K562 (cell line): ENCODE measurements at regions not wholly inside any gene's neighbourhood (a gene's known extent, or its start where the extent isn't known, plus 50 kb on each side); places are given as distances from the start of the nearest gene placed in this dataset.

Experiments
- ATAC-seq: fragments of 200-7000 bp; cut with Tn5 transposase; 3 replicates; pipeline ENCODE4 v1.9.1; 2020; ENCODE audit warnings: moderate library complexity
- BruUV-seq: library from RNA; stranded (reverse); fragments of 400-500 nt; replicated peaks from 2 replicates; lab custom pipeline; 2021; lab: Mats Ljungman, UMichigan
- CTCF ChIA-PET: fragments of 300-600 bp; formaldehyde crosslinking; extraction: SDS; loops from one replicate; lab custom pipeline; 2021; ENCODE audit warnings: low intra/inter-chr PET ratio; lab: Yijun Ruan, JAX
- POLR2A ChIA-PET: fragments of 300-600, 350-650 bp; sonication (Branson Sonifier 250); formaldehyde crosslinking; extraction: SDS; loops from one replicate; lab custom pipeline; 2021; ENCODE audit warnings: antibody characterized with exemption, inconsistent platforms; lab: Yijun Ruan, JAX
- DNase-seq, 4 experiments: peaks; one replicate each; pipeline versions ENCODE4 v3.0.0 to v3.0.0-alpha.2; 2011 to 2018; ENCODE audit warnings: low spot score in 3 of 4, mixed read lengths in 3 of 4; ENCODE audit errors: extremely low read depth in 1 of 4
- FAIRE-seq: peaks from 2 replicates; lab custom pipeline; 2011; peaks lifted over from hg19 to GRCh38; lab: Jason Lieb, UNC
- H2AFZ ChIP-seq: 2 replicates; pipeline ENCODE4 v1.6.0; 2011; ENCODE audit warnings: low read depth, low read length, control low read depth, inconsistent platforms
- H3K27ac ChIP-seq: fragments of 200-600 bp; 3 replicates; pipeline ENCODE4 v1.8.0; 2011; ENCODE audit warnings: low read depth, mild to moderate bottlenecking, control low read depth, inconsistent platforms, low read length, moderate library complexity, mixed read lengths; ENCODE audit errors: extremely low read depth
- H3K27me3 ChIP-seq, 2 experiments: fragments of 300-600 bp in 1 of 2; 2 replicates in 1 of 2; 3 replicates in 1 of 2; pipeline versions ENCODE4 v1.6.0 to v1.8.0; 2011; ENCODE audit warnings: inconsistent platforms in 2 of 2, low read length in 2 of 2, mild to moderate bottlenecking in 1 of 2, mixed read lengths in 1 of 2, moderate library complexity in 1 of 2; ENCODE audit not compliant: control insufficient read depth in 2 of 2, insufficient read depth in 2 of 2
- H3K36me3 ChIP-seq: fragments of 300-600 bp; 3 replicates; pipeline ENCODE4 v1.8.0; 2011; ENCODE audit warnings: mild to moderate bottlenecking, low read length, inconsistent platforms; ENCODE audit not compliant: control insufficient read depth, insufficient read depth
- H3K4me1 ChIP-seq, 2 experiments: fragments of 200-600 bp in 1 of 2; replicated peaks in 1 of 2; 2 replicates in 1 of 2; 3 replicates in 1 of 2; pipeline versions ENCODE4 v1.5.1 to v1.8.0; 2011; ENCODE audit warnings: inconsistent platforms in 2 of 2, low read length in 2 of 2, mild to moderate bottlenecking in 1 of 2, mixed read lengths in 1 of 2, moderate library complexity in 1 of 2; ENCODE audit not compliant: control insufficient read depth in 2 of 2, insufficient read depth in 2 of 2
- H3K4me2 ChIP-seq: 2 replicates; pipeline ENCODE4 v1.6.1; 2011; ENCODE audit warnings: low read length, control low read depth, inconsistent platforms, mixed read lengths; ENCODE audit not compliant: insufficient read depth
- H3K4me3 ChIP-seq: fragments of 200-600 bp; sonication (generic), shearing (Covaris generic); 2 replicates; pipeline ENCODE4 v1.5.1; 2016; ENCODE audit warnings: control low read depth, inconsistent platforms
- H3K79me2 ChIP-seq: fragments of 200-600 bp; 3 replicates; pipeline ENCODE4 v1.8.0; 2011; ENCODE audit warnings: low read length, inconsistent platforms; ENCODE audit not compliant: control insufficient read depth, insufficient read depth
- H3K9ac ChIP-seq, 2 experiments: 2 replicates each; pipeline versions ENCODE4 v1.6.0 to v1.6.1; 2011; ENCODE audit warnings: low read depth in 2 of 2, low read length in 2 of 2, control low read depth in 1 of 2, inconsistent platforms in 1 of 2, mild to moderate bottlenecking in 1 of 2, mixed read lengths in 1 of 2; ENCODE audit not compliant: insufficient read depth in 1 of 2
- H3K9me1 ChIP-seq: one replicate; pipeline ENCODE4 v1.6.0; 2011; ENCODE audit warnings: inconsistent platforms, mild to moderate bottlenecking, low read length, moderate library complexity; ENCODE audit not compliant: control insufficient read depth, insufficient read depth
- H3K9me3 ChIP-seq: replicated peaks from 2 replicates; pipeline ENCODE4 v1.5.1; 2011; ENCODE audit warnings: low read depth, low read length, inconsistent platforms; ENCODE audit not compliant: control insufficient read depth, insufficient read depth
- H4K20me1 ChIP-seq: replicated peaks from 2 replicates; pipeline ENCODE4 v1.6.1; 2011; ENCODE audit warnings: low read length, inconsistent platforms, mixed read lengths; ENCODE audit not compliant: control insufficient read depth, insufficient read depth
- BCOR ChIP-seq: fragments of 450-650 bp; IDR thresholded peaks from 2 replicates; pipeline ENCODE4 v1.6.1; 2016
- BRCA1 ChIP-seq, 2 experiments: fragments of 450-650 bp in 1 of 2; sonication (generic) in 1 of 2; formaldehyde crosslinking in 1 of 2; IDR thresholded peaks; 2 replicates each; pipeline versions ENCODE4 v1.5.0 to v1.6.1; 2017 to 2020; ENCODE audit warnings: mild to moderate bottlenecking in 1 of 2, missing genetic modification reagents in 1 of 2
- FOSL1 ChIP-seq: fragments of 200-800 bp; sonication (Bioruptor generic); conservative IDR thresholded peaks from 2 replicates; pipeline ENCODE4 v1.6.1; 2016; ENCODE audit warnings: missing genetic modification characterization, missing compliant biosample characterization
- FOXA1 ChIP-seq: fragments of 450-650 bp; IDR thresholded peaks from 2 replicates; pipeline ENCODE4 v1.6.1; 2016; ENCODE audit warnings: mild to moderate bottlenecking, borderline replicate concordance
- HDAC6 ChIP-seq: IDR thresholded peaks from 2 replicates; pipeline ENCODE4 v1.6.1; 2012; ENCODE audit warnings: low read depth, mild to moderate bottlenecking, control low read depth, inconsistent platforms, low read length, moderate library complexity
- HMGN3 ChIP-seq: IDR thresholded peaks from 2 replicates; pipeline ENCODE4 v1.6.1; 2011; ENCODE audit warnings: borderline replicate concordance, low read depth, mild to moderate bottlenecking, mixed read lengths, low read length; ENCODE audit not compliant: insufficient read length; ENCODE audit errors: extremely low read depth
- LARP7 ChIP-seq: fragments of 450-650 bp; IDR thresholded peaks from 2 replicates; pipeline ENCODE4 v1.6.1; 2016
- MAZ ChIP-seq, 2 experiments: fragments of 450-650 bp in 1 of 2; sonication (generic) in 1 of 2; formaldehyde crosslinking; IDR thresholded peaks in 1 of 2; conservative IDR thresholded peaks in 1 of 2; 2 replicates each; pipeline versions ENCODE4 v1.4.0 to v1.5.0; 2020; ENCODE audit warnings: mild to moderate bottlenecking in 1 of 2, missing genetic modification reagents in 1 of 2
- MYBL2 ChIP-seq, 2 experiments: fragments of 450-650 bp in 1 of 2; sonication (generic) in 1 of 2; formaldehyde crosslinking in 1 of 2; IDR thresholded peaks; 2 replicates each; pipeline versions ENCODE4 v1.6.1 to v1.8.1; 2017 to 2022; ENCODE audit warnings: borderline replicate concordance in 1 of 2, inconsistent platforms in 1 of 2, low read depth in 1 of 2, mild to moderate bottlenecking in 1 of 2, missing genetic modification reagents in 1 of 2, moderate library complexity in 1 of 2
- PYGO2 ChIP-seq: fragments of 450-650 bp; IDR thresholded peaks from 2 replicates; pipeline ENCODE4 v1.6.1; 2016; ENCODE audit warnings: mild to moderate bottlenecking, missing genetic modification characterization, moderate library complexity, missing compliant biosample characterization
- RAD21 ChIP-seq, 2 experiments: fragments of 250-450 bp in 1 of 2; fragments of 450-650 bp in 1 of 2; sonication (Bioruptor Pico) in 1 of 2; formaldehyde crosslinking in 1 of 2; IDR thresholded peaks in 1 of 2; conservative IDR thresholded peaks in 1 of 2; 2 replicates each; pipeline versions ENCODE4 v1.4.0 to v1.8.0; 2020 to 2022; ENCODE audit warnings: mild to moderate bottlenecking in 2 of 2, moderate library complexity in 1 of 2
- RBM25 ChIP-seq: fragments of 200-400 bp; formaldehyde crosslinking; IDR thresholded peaks from 2 replicates; pipeline ENCODE4 v1.6.1; 2018; ENCODE audit warnings: low read length, low read depth, moderate library complexity; ENCODE audit not compliant: severe bottlenecking
- ZEB2 ChIP-seq: fragments of 450-650 bp; IDR thresholded peaks from 2 replicates; pipeline ENCODE4 v1.6.1; 2016
- WGBS: fragments of 100-300 bp; shearing (Covaris generic); methylation state at CpG from one replicate; pipeline ENCODE4 v1.1.6; 2016; ENCODE audit warnings: low coverage, mixed read lengths; ENCODE audit not compliant: insufficient coverage; ENCODE audit errors: missing lambda C conversion rate; 5-methylcytosine and 5-hydroxymethylcytosine counted together
- in situ Hi-C: fragments of 300-500 bp; cut with MboI; formaldehyde crosslinking; loops from 4 replicates; pipeline ENCODE4 v1.15.0; 2018; ENCODE audit warnings: inconsistent platforms, mixed read lengths
- intact Hi-C: fragments of 100-400 bp; cut with micrococcal nuclease; formaldehyde crosslinking; loops from 2 replicates; pipeline ENCODE4 v1.14.2; 2022
- TF ChIP-seq, protein P1 (sequence below): IDR thresholded peaks from 2 replicates; pipeline ENCODE4 v1.6.1; 2011; ENCODE audit warnings: borderline replicate concordance, low read depth, mild to moderate bottlenecking, moderate library complexity, low read length; ENCODE audit not compliant: insufficient read depth, poor library complexity, severe bottlenecking
- TF ChIP-seq, protein P2 (sequence below): fragments of 250-450 bp; sonication (Bioruptor Pico); IDR thresholded peaks from 2 replicates; pipeline ENCODE4 v1.8.0; 2022; ENCODE audit warnings: inconsistent platforms, mild to moderate bottlenecking, moderate library complexity, borderline replicate concordance
- TF ChIP-seq, protein P3 (sequence below): fragments of 450-650 bp; conservative IDR thresholded peaks from 2 replicates; pipeline ENCODE4 v1.6.1; 2016; ENCODE audit warnings: missing genetic modification characterization, low read depth, mild to moderate bottlenecking, missing compliant biosample characterization, moderate library complexity
- TF ChIP-seq, protein P4 (sequence below): conservative IDR thresholded peaks from 2 replicates; pipeline ENCODE4 v1.6.1; 2011; ENCODE audit warnings: low read depth, mild to moderate bottlenecking, low read length; ENCODE audit not compliant: control insufficient read depth

DNA sequence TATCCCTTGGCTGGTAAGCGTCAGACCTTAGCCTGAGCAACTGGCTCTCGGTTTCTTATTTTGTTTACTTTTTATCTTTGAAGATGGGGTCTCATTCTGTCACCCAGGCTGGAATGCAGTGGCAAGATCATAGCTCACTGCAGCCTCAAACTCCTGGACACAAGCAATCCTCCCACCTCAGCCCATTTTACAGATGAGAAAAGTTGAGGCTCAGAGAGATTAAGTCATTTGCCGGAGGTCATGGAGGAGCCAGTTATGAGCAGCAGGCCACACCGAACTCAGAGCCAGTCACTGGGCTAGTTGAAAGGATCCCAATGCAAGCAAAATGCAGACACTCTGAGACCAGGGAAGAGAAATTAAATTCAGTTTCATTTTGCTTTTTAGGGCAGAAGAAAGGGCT is 293.6 kb downstream of the SHQ1 start:
- CTCF ChIA-PET, result no interaction called here
- Histone ChIP-seq H3K9ac (no peak overlapping the region), H2AFZ (no peak overlapping the region), H3K79me2 (no peaks in the 10 kb centered on the region), H3K27ac (no peak overlapping the region), H3K27me3 (no peaks in the 10 kb centered on the region), H3K4me1 (peaks cover 0 to 2% of the 10 kb centered on the region in 2 experiments; a peak in 3 of 5 replicates), H3K9me3 (no peaks in the 10 kb centered on the region), H3K9me1 (no peaks in the 10 kb centered on the region), H3K4me3 (no peak overlapping the region), H3K36me3 (no peaks in the 10 kb centered on the region), H4K20me1 (no peaks in the 10 kb centered on the region), H3K4me2 (no peak overlapping the region)
- in situ Hi-C loops (no loop called here), intact Hi-C loops (no loop called here)
- DNase-seq (no peak), ATAC-seq (no peak), FAIRE-seq (no peak)
- no TSS peak for BruUV-seq
- POLR2A ChIA-PET, result no interaction called here
- 20% methylated on average over 4 of the region's 4 CpGs for whole genome bisulfite sequencing
- TF ChIP-seq RAD21 (CRISPR knock-in tag; conservative IDR thresholded peaks at IDR 0.05 in 1 of 2, IDR thresholded peaks at IDR 0.05 in 1 of 2) (no peak), LARP7 (no peak), HMGN3 (no peak), FOSL1 (tag) (no peak), HDAC6 (no peak), MAZ (CRISPR knock-in tag; conservative IDR thresholded peaks at IDR 0.05 in 1 of 2, IDR thresholded peaks at IDR 0.05 in 1 of 2) (no peak), BRCA1 (IDR thresholded peaks at IDR 0.05) (no peak), BRCA1 (CRISPR knock-in tag; IDR thresholded peaks at IDR 0.05) (no peak), ZEB2 (no peak), BCOR (peak; percentile 82), RBM25 (peak; percentile 76), MYBL2 (IDR thresholded peaks at IDR 0.05; ENCODE audit: low read depth) (no peak), MYBL2 (CRISPR knock-in tag; IDR thresholded peaks at IDR 0.05; ENCODE audit: borderline replicate concordance) (no peak), FOXA1 (no peak), PYGO2 (no peak)
- TF ChIP-seq, protein P1, sequence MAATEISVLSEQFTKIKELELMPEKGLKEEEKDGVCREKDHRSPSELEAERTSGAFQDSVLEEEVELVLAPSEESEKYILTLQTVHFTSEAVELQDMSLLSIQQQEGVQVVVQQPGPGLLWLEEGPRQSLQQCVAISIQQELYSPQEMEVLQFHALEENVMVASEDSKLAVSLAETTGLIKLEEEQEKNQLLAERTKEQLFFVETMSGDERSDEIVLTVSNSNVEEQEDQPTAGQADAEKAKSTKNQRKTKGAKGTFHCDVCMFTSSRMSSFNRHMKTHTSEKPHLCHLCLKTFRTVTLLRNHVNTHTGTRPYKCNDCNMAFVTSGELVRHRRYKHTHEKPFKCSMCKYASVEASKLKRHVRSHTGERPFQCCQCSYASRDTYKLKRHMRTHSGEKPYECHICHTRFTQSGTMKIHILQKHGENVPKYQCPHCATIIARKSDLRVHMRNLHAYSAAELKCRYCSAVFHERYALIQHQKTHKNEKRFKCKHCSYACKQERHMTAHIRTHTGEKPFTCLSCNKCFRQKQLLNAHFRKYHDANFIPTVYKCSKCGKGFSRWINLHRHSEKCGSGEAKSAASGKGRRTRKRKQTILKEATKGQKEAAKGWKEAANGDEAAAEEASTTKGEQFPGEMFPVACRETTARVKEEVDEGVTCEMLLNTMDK, result no peak
- TF ChIP-seq, protein P2, sequence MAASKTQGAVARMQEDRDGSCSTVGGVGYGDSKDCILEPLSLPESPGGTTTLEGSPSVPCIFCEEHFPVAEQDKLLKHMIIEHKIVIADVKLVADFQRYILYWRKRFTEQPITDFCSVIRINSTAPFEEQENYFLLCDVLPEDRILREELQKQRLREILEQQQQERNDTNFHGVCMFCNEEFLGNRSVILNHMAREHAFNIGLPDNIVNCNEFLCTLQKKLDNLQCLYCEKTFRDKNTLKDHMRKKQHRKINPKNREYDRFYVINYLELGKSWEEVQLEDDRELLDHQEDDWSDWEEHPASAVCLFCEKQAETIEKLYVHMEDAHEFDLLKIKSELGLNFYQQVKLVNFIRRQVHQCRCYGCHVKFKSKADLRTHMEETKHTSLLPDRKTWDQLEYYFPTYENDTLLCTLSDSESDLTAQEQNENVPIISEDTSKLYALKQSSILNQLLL (CRISPR knock-in tag), result no peak
- TF ChIP-seq, protein P3, sequence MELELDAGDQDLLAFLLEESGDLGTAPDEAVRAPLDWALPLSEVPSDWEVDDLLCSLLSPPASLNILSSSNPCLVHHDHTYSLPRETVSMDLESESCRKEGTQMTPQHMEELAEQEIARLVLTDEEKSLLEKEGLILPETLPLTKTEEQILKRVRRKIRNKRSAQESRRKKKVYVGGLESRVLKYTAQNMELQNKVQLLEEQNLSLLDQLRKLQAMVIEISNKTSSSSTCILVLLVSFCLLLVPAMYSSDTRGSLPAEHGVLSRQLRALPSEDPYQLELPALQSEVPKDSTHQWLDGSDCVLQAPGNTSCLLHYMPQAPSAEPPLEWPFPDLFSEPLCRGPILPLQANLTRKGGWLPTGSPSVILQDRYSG, result no peak
- TF ChIP-seq, protein P4, sequence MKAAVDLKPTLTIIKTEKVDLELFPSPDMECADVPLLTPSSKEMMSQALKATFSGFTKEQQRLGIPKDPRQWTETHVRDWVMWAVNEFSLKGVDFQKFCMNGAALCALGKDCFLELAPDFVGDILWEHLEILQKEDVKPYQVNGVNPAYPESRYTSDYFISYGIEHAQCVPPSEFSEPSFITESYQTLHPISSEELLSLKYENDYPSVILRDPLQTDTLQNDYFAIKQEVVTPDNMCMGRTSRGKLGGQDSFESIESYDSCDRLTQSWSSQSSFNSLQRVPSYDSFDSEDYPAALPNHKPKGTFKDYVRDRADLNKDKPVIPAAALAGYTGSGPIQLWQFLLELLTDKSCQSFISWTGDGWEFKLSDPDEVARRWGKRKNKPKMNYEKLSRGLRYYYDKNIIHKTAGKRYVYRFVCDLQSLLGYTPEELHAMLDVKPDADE, result no peak
